Cerebellar cortex (tissue), 1 donor: ENCODE measurements at regions not wholly inside any gene's neighbourhood (a gene's known extent, or its start where the extent isn't known, plus 50 kb on each side); places are given as distances from the start of the nearest gene placed in this dataset.
A peak's percentile ranks its signal among the peaks of the same experiment; 100 is the strongest.
"Not testable (repeated sequence)": the region's sequence is repeated elsewhere in the genome, so short reads cannot be mapped to it uniquely, and the experiment has no call there.

Source experiments
- DNase-seq: peaks from one replicate; pipeline ENCODE4 v3.0.0-alpha.2; 2015; ENCODE audit warnings: low spot score

- no peak for DNase-seq
Observed at GRCh38 chr4:164596318-164596878, 157.5 kb upstream of the SMIM31 start.

- DNase-seq: no peak
Observed at GRCh38 chr4:164596927-164597326, 157.0 kb upstream of the SMIM31 start.

- no peak for DNase-seq
Observed at GRCh38 chr4:164601653-164602052, 152.3 kb upstream of the SMIM31 start.

- DNase-seq: not testable (repeated sequence)
Observed at GRCh38 chr4:164605791-164606190, 148.1 kb upstream of the SMIM31 start.

- DNase-seq: no peak
Observed at GRCh38 chr4:164606478-164606877, 147.5 kb upstream of the SMIM31 start.

- DNase-seq: no peak
Observed at GRCh38 chr4:164613256-164613655, 140.7 kb upstream of the SMIM31 start.

GRCh38 chr4:164613792-164614191, 140.1 kb upstream of the SMIM31 start:
- no peak for DNase-seq

- no peak for DNase-seq
Observed at GRCh38 chr4:164614329-164614728, 139.6 kb upstream of the SMIM31 start.

GRCh38 chr4:164614999-164615398, 138.9 kb upstream of the SMIM31 start:
- no peak for DNase-seq

- no peak for DNase-seq
Observed at GRCh38 chr4:164615964-164616363, 138.0 kb upstream of the SMIM31 start.

- no peak for DNase-seq
Observed at GRCh38 chr4:164616961-164617360, 137.0 kb upstream of the SMIM31 start.

GRCh38 chr4:164617426-164617825, 136.5 kb upstream of the SMIM31 start:
- DNase-seq: no peak

GRCh38 chr4:164617911-164618310, 136.0 kb upstream of the SMIM31 start:
- DNase-seq: no peak

- DNase-seq: no peak
Observed at GRCh38 chr4:164621886-164622521, 131.9 kb upstream of the SMIM31 start.

GRCh38 chr4:164623099-164623498, 130.8 kb upstream of the SMIM31 start:
- DNase-seq: no peak

GRCh38 chr4:164639001-164639400, 114.9 kb upstream of the SMIM31 start:
- DNase-seq: no peak

GRCh38 chr4:164648151-164648848, 105.6 kb upstream of the SMIM31 start:
- DNase-seq: no peak

- DNase-seq: no peak
Observed at GRCh38 chr4:164648849-164649212, 105.1 kb upstream of the SMIM31 start.

GRCh38 chr4:164659765-164660164, 94.2 kb upstream of the SMIM31 start:
- DNase-seq: no peak

GRCh38 chr4:164676152-164676551, 77.8 kb upstream of the SMIM31 start:
- not testable (repeated sequence) for DNase-seq

GRCh38 chr4:164683040-164683439, 70.9 kb upstream of the SMIM31 start:
- DNase-seq: no peak

GRCh38 chr4:164695650-164696049, 58.3 kb upstream of the SMIM31 start:
- no peak for DNase-seq

- DNase-seq: peak; percentile 43
Observed at GRCh38 chr4:164700471-164700870, 53.5 kb upstream of the SMIM31 start.

- no peak for DNase-seq
Observed at GRCh38 chr4:164701665-164702064, 52.3 kb upstream of the SMIM31 start.
